ENCODE measurements at regions not wholly inside any gene's neighbourhood (a gene's known extent, or its start where the extent isn't known, plus 50 kb on each side); places are given as distances from the start of the nearest gene placed in this dataset.

DNA sequence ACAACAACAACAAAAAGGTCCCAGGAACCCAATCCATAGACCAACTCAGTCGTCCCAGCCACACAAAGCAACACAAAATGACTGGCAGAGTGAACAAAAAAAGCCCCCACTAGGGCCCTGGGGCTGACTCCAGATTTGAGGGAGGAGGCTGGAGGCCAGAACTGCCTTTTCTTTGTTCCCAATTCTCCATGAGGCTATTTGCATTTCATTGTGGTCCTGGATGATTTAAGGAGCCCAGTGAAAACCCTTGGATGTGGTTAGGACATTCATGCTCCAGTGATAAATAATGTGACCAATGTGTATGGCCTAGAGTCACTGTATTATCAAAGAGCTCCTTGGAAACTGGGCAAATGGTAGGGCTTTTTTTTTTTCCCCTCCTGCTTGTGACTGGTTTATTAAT, 192.9 kb downstream of the NUAK1 start:
- Histone ChIP-seq H3K9me3 (no peaks in the 10 kb centered on the region), H3K9ac (no peak overlapping the region), H3K4me3 (no peak overlapping the region), H3K27me3 (no peaks in the 10 kb centered on the region), H3K27ac (no peak overlapping the region), H3K36me3 (no peaks in the 10 kb centered on the region), H3K4me1 (no peaks in the 10 kb centered on the region), H4K20me1 (no peaks in the 10 kb centered on the region), H3K4me2 (no peak overlapping the region)
- TF ChIP-seq Cebpa-rat (IDR thresholded peaks at IDR 0.05) = no peak

DNA sequence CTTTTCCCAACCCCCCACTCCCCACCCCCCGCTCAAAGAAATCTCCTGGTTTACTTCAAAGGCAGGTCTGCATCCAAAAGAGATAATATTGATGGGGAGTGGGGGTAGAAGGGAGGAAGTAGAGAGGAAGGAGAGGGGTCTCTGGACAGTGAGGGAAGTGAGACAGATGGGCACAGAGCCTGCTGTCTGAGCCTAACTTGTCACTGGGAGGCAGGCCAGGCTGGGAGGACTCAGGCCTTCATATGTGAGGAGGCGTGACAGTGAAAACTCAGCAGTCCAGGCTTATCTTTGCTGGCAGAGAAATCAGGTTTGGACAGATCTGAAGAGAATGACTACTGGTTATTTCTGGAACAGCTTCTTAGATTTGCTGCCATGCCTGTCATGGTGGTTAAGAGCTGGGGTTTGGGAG, 192.3 kb downstream of the NUAK1 start:
- TF ChIP-seq Cebpa-rat (IDR thresholded peaks at IDR 0.05) = no peak

GRCh38 chr12:105947906-105948305, 190.8 kb downstream of the NUAK1 start:
- Histone ChIP-seq H3K36me3 (no peaks in the 10 kb centered on the region), H4K20me1 (no peaks in the 10 kb centered on the region), H3K4me3 (no peak overlapping the region), H3K27me3 (no peaks in the 10 kb centered on the region), H3K4me1 (no peaks in the 10 kb centered on the region), H3K27ac (no peak overlapping the region), H3K4me2 (no peak overlapping the region), H3K9me3 (no peaks in the 10 kb centered on the region), H3K9ac (no peak overlapping the region)
- no peak for TF ChIP-seq Cebpa-rat (IDR thresholded peaks at IDR 0.05)

More for the DNA sequence above, 192.3 kb downstream of the NUAK1 start:
- H3K27ac ChIP-seq = no peak overlapping the region
- no peak overlapping the region for H3K4me2 ChIP-seq
- no peaks in the 10 kb centered on the region for H4K20me1 ChIP-seq
- no peaks in the 10 kb centered on the region for H3K27me3 ChIP-seq
- H3K9ac ChIP-seq = no peak overlapping the region
- H3K4me1 ChIP-seq = no peaks in the 10 kb centered on the region
- no peaks in the 10 kb centered on the region for H3K9me3 ChIP-seq
- H3K4me3 ChIP-seq = no peak overlapping the region
- H3K36me3 ChIP-seq = no peaks in the 10 kb centered on the region

- Histone ChIP-seq H3K9ac (no peak overlapping the region), H3K4me3 (no peak overlapping the region), H3K36me3 (no peaks in the 10 kb centered on the region), H4K20me1 (no peaks in the 10 kb centered on the region), H3K4me2 (no peak overlapping the region), H3K27ac (no peak overlapping the region), H3K27me3 (no peaks in the 10 kb centered on the region), H3K9me3 (no peaks in the 10 kb centered on the region), H3K4me1 (no peaks in the 10 kb centered on the region)
- no peak for TF ChIP-seq Cebpa-rat (IDR thresholded peaks at IDR 0.05)
Observed at GRCh38 chr12:105948331-105948730, 190.4 kb downstream of the NUAK1 start.

DNA sequence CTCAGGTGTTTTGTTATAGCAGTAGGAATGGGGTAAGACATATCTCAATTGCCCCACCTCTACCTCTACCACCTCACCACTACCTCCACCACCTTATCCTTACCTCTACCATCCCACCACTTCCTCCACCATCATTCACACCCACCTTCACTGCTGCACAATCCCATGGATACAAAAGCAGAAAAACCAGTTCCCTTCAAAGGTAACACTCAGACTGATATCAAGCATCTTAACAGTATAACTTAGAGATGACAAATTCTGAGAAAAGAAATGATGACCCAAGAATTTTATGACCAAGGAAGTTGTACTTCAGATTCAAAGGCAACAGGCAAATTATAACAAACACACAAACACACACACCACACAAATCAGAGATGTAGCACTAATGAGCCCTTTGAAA, 189.4 kb downstream of the NUAK1 start:
- no peak for TF ChIP-seq Cebpa-rat (IDR thresholded peaks at IDR 0.05)
- H3K4me3 ChIP-seq = no peak overlapping the region
- no peak overlapping the region for H3K4me2 ChIP-seq
- no peaks in the 10 kb centered on the region for H3K9me3 ChIP-seq
- H3K4me1 ChIP-seq = no peaks in the 10 kb centered on the region
- H3K9ac ChIP-seq = no peak overlapping the region
- no peaks in the 10 kb centered on the region for H4K20me1 ChIP-seq
- H3K27me3 ChIP-seq = no peaks in the 10 kb centered on the region
- H3K27ac ChIP-seq = no peak overlapping the region
- no peaks in the 10 kb centered on the region for H3K36me3 ChIP-seq

- no peak for TF ChIP-seq Cebpa-rat (IDR thresholded peaks at IDR 0.05)
- Histone ChIP-seq H3K27me3 (no peaks in the 10 kb centered on the region), H3K4me1 (no peaks in the 10 kb centered on the region), H4K20me1 (no peaks in the 10 kb centered on the region), H3K4me3 (no peak overlapping the region), H3K4me2 (no peak overlapping the region), H3K9me3 (no peaks in the 10 kb centered on the region), H3K36me3 (no peaks in the 10 kb centered on the region), H3K9ac (no peak overlapping the region), H3K27ac (no peak overlapping the region)
Observed at GRCh38 chr12:105951732-105952131, 187.0 kb downstream of the NUAK1 start.

- Histone ChIP-seq H3K4me2 (no peak overlapping the region), H4K20me1 (no peaks in the 10 kb centered on the region), H3K9ac (no peak overlapping the region), H3K27ac (no peak overlapping the region), H3K27me3 (no peaks in the 10 kb centered on the region), H3K4me1 (no peaks in the 10 kb centered on the region), H3K9me3 (peaks cover 10% of the 10 kb centered on the region), H3K36me3 (no peaks in the 10 kb centered on the region), H3K4me3 (no peak overlapping the region)
- TF ChIP-seq Cebpa-rat (IDR thresholded peaks at IDR 0.05) = no peak
Observed at GRCh38 chr12:105954951-105955931, 183.5 kb downstream of the NUAK1 start.

GRCh38 chr12:105955976-105956375, 182.8 kb downstream of the NUAK1 start:
- no peak overlapping the region for H3K4me3 ChIP-seq
- H3K36me3 ChIP-seq = no peaks in the 10 kb centered on the region
- H3K4me1 ChIP-seq = no peaks in the 10 kb centered on the region
- no peak overlapping the region for H3K4me2 ChIP-seq
- H3K27me3 ChIP-seq = no peaks in the 10 kb centered on the region
- TF ChIP-seq Cebpa-rat (IDR thresholded peaks at IDR 0.05) = no peak
- peaks cover 10% of the 10 kb centered on the region for H3K9me3 ChIP-seq
- H3K27ac ChIP-seq = no peak overlapping the region
- no peak overlapping the region for H3K9ac ChIP-seq
- no peaks in the 10 kb centered on the region for H4K20me1 ChIP-seq

- H3K4me2 ChIP-seq = no peak overlapping the region
- no peak overlapping the region for H3K4me3 ChIP-seq
- H3K9me3 ChIP-seq = peaks cover 10% of the 10 kb centered on the region
- no peaks in the 10 kb centered on the region for H3K27me3 ChIP-seq
- no peak overlapping the region for H3K9ac ChIP-seq
- no peak overlapping the region for H3K27ac ChIP-seq
- TF ChIP-seq Cebpa-rat (IDR thresholded peaks at IDR 0.05) = no peak
- no peaks in the 10 kb centered on the region for H3K36me3 ChIP-seq
- H4K20me1 ChIP-seq = no peaks in the 10 kb centered on the region
- H3K4me1 ChIP-seq = no peaks in the 10 kb centered on the region
Observed at GRCh38 chr12:105956662-105957457, 181.9 kb downstream of the NUAK1 start.
